ENCODE measurements at regions not wholly inside any gene's neighbourhood (a gene's known extent, or its start where the extent isn't known, plus 50 kb on each side); places are given as distances from the start of the nearest gene placed in this dataset.

GRCh38 chr10:129104266-129105045 lies 362.6 kb upstream of the MGMT start:
- no peaks in the 10 kb centered on the region for H3K4me1 ChIP-seq (ENCODE audit: control insufficient read depth, insufficient read depth, low read length, poor library complexity, severe bottlenecking)
- no peaks in the 10 kb centered on the region for H3K36me3 ChIP-seq (ENCODE audit: control insufficient read depth, insufficient read depth, low read length)
- H3K4me3 ChIP-seq (ENCODE audit: insufficient read depth, low read depth, low read length, poor library complexity, severe bottlenecking) = no peak overlapping the region
- H3K27me3 ChIP-seq (replicated peaks; ENCODE audit: control insufficient read depth, insufficient read depth, low read length, poor library complexity, severe bottlenecking) = no peaks in the 10 kb centered on the region
- no peaks in the 10 kb centered on the region for H3K9me3 ChIP-seq (ENCODE audit: control insufficient read depth, low read length)
- DNase-seq = no peak
- H3K27ac ChIP-seq (ENCODE audit: insufficient read depth, low read length, poor library complexity, severe bottlenecking) = no peak overlapping the region

DNA sequence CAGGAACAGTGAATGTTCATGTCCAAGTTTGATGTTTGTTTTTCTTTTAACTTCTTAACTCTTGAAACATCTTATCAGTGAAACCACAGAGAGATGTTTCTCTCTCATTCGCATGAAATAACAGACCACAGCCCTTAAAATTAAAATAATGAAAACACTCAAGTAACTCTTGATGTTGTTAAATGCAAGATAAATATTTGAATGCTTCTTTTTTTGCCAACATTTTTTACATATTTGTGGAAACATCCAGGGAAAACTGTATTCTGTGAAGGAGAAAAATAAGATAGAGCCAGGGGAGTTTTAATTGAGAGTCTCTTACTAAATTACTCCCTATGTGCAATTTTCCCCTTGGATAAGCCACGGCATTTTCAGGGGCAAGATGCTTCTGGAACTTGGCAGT lies 361.8 kb upstream of the MGMT start:
- no peaks in the 10 kb centered on the region for H3K9me3 ChIP-seq (ENCODE audit: control insufficient read depth, low read length)
- H3K36me3 ChIP-seq (ENCODE audit: control insufficient read depth, insufficient read depth, low read length) = no peaks in the 10 kb centered on the region
- H3K4me3 ChIP-seq (ENCODE audit: insufficient read depth, low read depth, low read length, poor library complexity, severe bottlenecking) = no peak overlapping the region
- H3K4me1 ChIP-seq (ENCODE audit: control insufficient read depth, insufficient read depth, low read length, poor library complexity, severe bottlenecking) = no peaks in the 10 kb centered on the region
- H3K27ac ChIP-seq (ENCODE audit: insufficient read depth, low read length, poor library complexity, severe bottlenecking) = no peak overlapping the region
- H3K27me3 ChIP-seq (replicated peaks; ENCODE audit: control insufficient read depth, insufficient read depth, low read length, poor library complexity, severe bottlenecking) = no peaks in the 10 kb centered on the region
- no peak for DNase-seq

DNA sequence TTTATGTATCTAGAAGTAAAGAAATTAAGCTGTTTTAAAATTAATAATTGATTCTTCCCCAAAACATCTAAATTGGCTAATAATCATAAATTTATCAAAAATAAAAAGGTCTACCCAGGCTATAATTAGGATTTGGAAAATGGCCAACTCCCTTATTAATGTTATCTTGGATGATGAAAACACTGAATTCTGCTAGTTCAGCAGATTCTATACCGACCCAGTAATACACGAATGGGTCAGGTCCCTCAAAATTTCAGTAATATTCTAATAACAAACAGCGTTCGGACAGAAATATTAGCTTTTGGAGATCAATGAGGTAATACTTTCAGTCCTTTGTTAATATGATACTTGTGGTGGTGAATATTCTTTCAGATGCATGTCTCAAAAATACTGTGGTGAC lies 360.7 kb upstream of the MGMT start:
- no peaks in the 10 kb centered on the region for H3K36me3 ChIP-seq (ENCODE audit: control insufficient read depth, insufficient read depth, low read length)
- no peak overlapping the region for H3K4me3 ChIP-seq (ENCODE audit: insufficient read depth, low read depth, low read length, poor library complexity, severe bottlenecking)
- no peak for DNase-seq
- no peaks in the 10 kb centered on the region for H3K27me3 ChIP-seq (replicated peaks; ENCODE audit: control insufficient read depth, insufficient read depth, low read length, poor library complexity, severe bottlenecking)
- no peaks in the 10 kb centered on the region for H3K4me1 ChIP-seq (ENCODE audit: control insufficient read depth, insufficient read depth, low read length, poor library complexity, severe bottlenecking)
- no peaks in the 10 kb centered on the region for H3K9me3 ChIP-seq (ENCODE audit: control insufficient read depth, low read length)
- no peak overlapping the region for H3K27ac ChIP-seq (ENCODE audit: insufficient read depth, low read length, poor library complexity, severe bottlenecking)

DNA sequence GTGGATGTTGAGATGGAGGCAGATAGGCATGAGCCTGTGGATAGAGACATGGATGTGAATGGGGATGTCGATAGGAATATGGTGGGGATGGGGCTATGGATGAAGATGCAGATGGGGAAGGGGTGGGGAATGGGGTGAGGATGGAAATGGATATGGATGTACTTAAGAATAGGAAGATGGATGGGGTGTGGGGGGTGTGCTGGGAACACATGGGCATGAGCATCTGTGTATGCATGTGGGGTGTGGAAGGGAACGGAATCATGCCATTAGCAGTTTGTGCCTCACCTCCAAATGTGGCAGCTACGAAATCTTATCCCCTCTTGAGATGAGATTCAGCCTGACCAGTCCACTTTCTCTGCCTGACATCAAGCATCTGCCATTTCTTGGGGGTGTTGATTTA lies 359.5 kb upstream of the MGMT start:
- no peaks in the 10 kb centered on the region for H3K4me1 ChIP-seq (ENCODE audit: control insufficient read depth, insufficient read depth, low read length, poor library complexity, severe bottlenecking)
- no peak for DNase-seq
- no peaks in the 10 kb centered on the region for H3K27me3 ChIP-seq (replicated peaks; ENCODE audit: control insufficient read depth, insufficient read depth, low read length, poor library complexity, severe bottlenecking)
- H3K27ac ChIP-seq (ENCODE audit: insufficient read depth, low read length, poor library complexity, severe bottlenecking) = no peak overlapping the region
- no peaks in the 10 kb centered on the region for H3K36me3 ChIP-seq (ENCODE audit: control insufficient read depth, insufficient read depth, low read length)
- H3K4me3 ChIP-seq (ENCODE audit: insufficient read depth, low read depth, low read length, poor library complexity, severe bottlenecking) = no peak overlapping the region
- H3K9me3 ChIP-seq (ENCODE audit: control insufficient read depth, low read length) = no peaks in the 10 kb centered on the region

DNA sequence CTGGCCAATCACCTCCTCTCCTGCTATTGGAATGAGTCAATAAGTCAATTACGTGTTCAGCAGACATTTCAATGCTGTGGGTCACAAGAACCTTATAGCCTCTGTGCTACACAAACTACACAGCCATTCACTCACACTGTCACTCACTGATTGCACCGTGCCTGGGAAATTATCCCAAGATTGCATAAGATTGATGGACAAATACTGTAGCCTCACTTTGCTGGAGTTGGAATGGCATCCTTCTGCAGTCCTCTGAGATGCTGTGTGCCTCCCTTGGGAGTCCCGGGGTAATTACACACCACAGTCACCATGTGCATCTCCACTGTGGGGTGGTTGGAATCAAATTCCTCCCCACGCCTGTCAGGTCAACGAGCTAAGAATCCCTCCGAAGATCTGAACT lies 358.7 kb upstream of the MGMT start:
- H3K27me3 ChIP-seq (replicated peaks; ENCODE audit: control insufficient read depth, insufficient read depth, low read length, poor library complexity, severe bottlenecking) = no peaks in the 10 kb centered on the region
- H3K36me3 ChIP-seq (ENCODE audit: control insufficient read depth, insufficient read depth, low read length) = no peaks in the 10 kb centered on the region
- no peaks in the 10 kb centered on the region for H3K9me3 ChIP-seq (ENCODE audit: control insufficient read depth, low read length)

GRCh38 chr10:129108994-129109393 lies 358.0 kb upstream of the MGMT start:
- Histone ChIP-seq H3K4me1 (ENCODE audit: control insufficient read depth, insufficient read depth, low read length, poor library complexity, severe bottlenecking) (no peaks in the 10 kb centered on the region), H3K27ac (ENCODE audit: insufficient read depth, low read length, poor library complexity, severe bottlenecking) (no peak overlapping the region), H3K36me3 (ENCODE audit: control insufficient read depth, insufficient read depth, low read length) (no peaks in the 10 kb centered on the region), H3K4me3 (ENCODE audit: insufficient read depth, low read depth, low read length, poor library complexity, severe bottlenecking) (no peak overlapping the region), H3K9me3 (ENCODE audit: control insufficient read depth, low read length) (no peaks in the 10 kb centered on the region), H3K27me3 (replicated peaks; ENCODE audit: control insufficient read depth, insufficient read depth, low read length, poor library complexity, severe bottlenecking) (no peaks in the 10 kb centered on the region)
- DNase-seq = no peak

More for the DNA sequence above, 358.7 kb upstream of the MGMT start:
- no peak overlapping the region for H3K27ac ChIP-seq (ENCODE audit: insufficient read depth, low read length, poor library complexity, severe bottlenecking)
- H3K4me3 ChIP-seq (ENCODE audit: insufficient read depth, low read depth, low read length, poor library complexity, severe bottlenecking) = no peak overlapping the region
- DNase-seq = no peak
- no peaks in the 10 kb centered on the region for H3K4me1 ChIP-seq (ENCODE audit: control insufficient read depth, insufficient read depth, low read length, poor library complexity, severe bottlenecking)

DNA sequence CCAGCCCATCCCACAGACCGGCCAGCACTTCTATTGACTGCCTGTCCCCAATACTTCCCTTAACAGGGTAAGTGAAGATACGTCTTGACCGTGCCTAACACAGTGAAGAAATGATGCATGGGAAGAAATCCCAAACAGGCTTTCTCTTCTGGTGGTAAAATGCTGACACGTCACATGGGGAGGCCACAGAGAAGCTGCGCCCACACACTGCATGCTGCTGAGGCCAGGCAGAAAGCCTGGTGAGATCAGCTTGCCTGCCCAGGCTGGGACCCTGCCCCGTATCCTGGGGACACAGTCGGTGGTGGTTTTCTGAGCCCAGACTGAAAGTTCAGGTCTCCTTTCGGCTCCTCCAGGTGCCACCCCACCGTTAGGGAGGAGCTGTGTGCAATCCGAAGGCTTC lies 356.3 kb upstream of the MGMT start:
- DNase-seq = no peak
- no peak overlapping the region for H3K27ac ChIP-seq (ENCODE audit: insufficient read depth, low read length, poor library complexity, severe bottlenecking)
- no peak overlapping the region for H3K4me3 ChIP-seq (ENCODE audit: insufficient read depth, low read depth, low read length, poor library complexity, severe bottlenecking)
- H3K36me3 ChIP-seq (ENCODE audit: control insufficient read depth, insufficient read depth, low read length) = no peaks in the 10 kb centered on the region
- no peaks in the 10 kb centered on the region for H3K4me1 ChIP-seq (ENCODE audit: control insufficient read depth, insufficient read depth, low read length, poor library complexity, severe bottlenecking)
- H3K27me3 ChIP-seq (replicated peaks; ENCODE audit: control insufficient read depth, insufficient read depth, low read length, poor library complexity, severe bottlenecking) = no peaks in the 10 kb centered on the region
- H3K9me3 ChIP-seq (ENCODE audit: control insufficient read depth, low read length) = no peaks in the 10 kb centered on the region

GRCh38 chr10:129111922-129112321 lies 355.1 kb upstream of the MGMT start:
- no peaks in the 10 kb centered on the region for H3K36me3 ChIP-seq (ENCODE audit: control insufficient read depth, insufficient read depth, low read length)
- H3K4me1 ChIP-seq (ENCODE audit: control insufficient read depth, insufficient read depth, low read length, poor library complexity, severe bottlenecking) = no peaks in the 10 kb centered on the region
- no peaks in the 10 kb centered on the region for H3K9me3 ChIP-seq (ENCODE audit: control insufficient read depth, low read length)
- DNase-seq = no peak
- no peak overlapping the region for H3K4me3 ChIP-seq (ENCODE audit: insufficient read depth, low read depth, low read length, poor library complexity, severe bottlenecking)
- H3K27me3 ChIP-seq (replicated peaks; ENCODE audit: control insufficient read depth, insufficient read depth, low read length, poor library complexity, severe bottlenecking) = no peaks in the 10 kb centered on the region
- no peak overlapping the region for H3K27ac ChIP-seq (ENCODE audit: insufficient read depth, low read length, poor library complexity, severe bottlenecking)

- no peaks in the 10 kb centered on the region for H3K9me3 ChIP-seq (ENCODE audit: control insufficient read depth, low read length)
- no peak overlapping the region for H3K4me3 ChIP-seq (ENCODE audit: insufficient read depth, low read depth, low read length, poor library complexity, severe bottlenecking)
- H3K4me1 ChIP-seq (ENCODE audit: control insufficient read depth, insufficient read depth, low read length, poor library complexity, severe bottlenecking) = no peaks in the 10 kb centered on the region
- no peaks in the 10 kb centered on the region for H3K27me3 ChIP-seq (replicated peaks; ENCODE audit: control insufficient read depth, insufficient read depth, low read length, poor library complexity, severe bottlenecking)
- H3K36me3 ChIP-seq (ENCODE audit: control insufficient read depth, insufficient read depth, low read length) = no peaks in the 10 kb centered on the region
- H3K27ac ChIP-seq (ENCODE audit: insufficient read depth, low read length, poor library complexity, severe bottlenecking) = no peak overlapping the region
- no peak for DNase-seq
Observed at GRCh38 chr10:129114588-129114987, 352.5 kb upstream of the MGMT start.

- Histone ChIP-seq H3K9me3 (ENCODE audit: control insufficient read depth, low read length) (no peaks in the 10 kb centered on the region), H3K4me3 (ENCODE audit: insufficient read depth, low read depth, low read length, poor library complexity, severe bottlenecking) (no peak overlapping the region), H3K36me3 (ENCODE audit: control insufficient read depth, insufficient read depth, low read length) (no peaks in the 10 kb centered on the region), H3K27ac (ENCODE audit: insufficient read depth, low read length, poor library complexity, severe bottlenecking) (no peak overlapping the region), H3K27me3 (replicated peaks; ENCODE audit: control insufficient read depth, insufficient read depth, low read length, poor library complexity, severe bottlenecking) (no peaks in the 10 kb centered on the region), H3K4me1 (ENCODE audit: control insufficient read depth, insufficient read depth, low read length, poor library complexity, severe bottlenecking) (no peaks in the 10 kb centered on the region)
- DNase-seq = no peak
Observed at GRCh38 chr10:129116371-129116770, 350.7 kb upstream of the MGMT start.
